Endothelial cell of umbilical vein (primary cell): ENCODE measurements at regions not wholly inside any gene's neighbourhood (a gene's known extent, or its start where the extent isn't known, plus 50 kb on each side); places are given as distances from the start of the nearest gene placed in this dataset.
A peak's percentile ranks its signal among the peaks of the same experiment; 100 is the strongest.

Source experiments
- BruUV-seq: library from RNA; stranded (reverse); fragments of 400-500 nt; replicated peaks from 2 replicates; lab custom pipeline; 2021; lab: Mats Ljungman, UMichigan
- CTCF ChIA-PET: fragments of 300-600, 350-600 bp; sonication (Branson Sonifier 250); formaldehyde crosslinking; loops from one replicate; lab custom pipeline; 2021; ENCODE audit warnings: antibody characterized with exemption, inconsistent platforms; lab: Charles Lee
- POLR2A ChIA-PET: fragments of 300-600, 350-600 bp; sonication (Branson Sonifier 250); formaldehyde crosslinking; loops from one replicate; lab custom pipeline; 2021; ENCODE audit warnings: antibody characterized with exemption, inconsistent platforms; lab: Charles Lee
- DNase-seq: peaks from one replicate; pipeline ENCODE4 v3.0.0-alpha.2; 2011; ENCODE audit warnings: low read depth, low spot score
- FAIRE-seq: peaks from 2 replicates; lab custom pipeline; 2011; peaks lifted over from hg19 to GRCh38; lab: Jason Lieb, UNC
- H2AFZ ChIP-seq: 2 replicates; pipeline ENCODE4 v1.6.0; 2012; ENCODE audit warnings: low read depth, low read length, control low read depth, inconsistent platforms
- H3K27ac ChIP-seq: 2 replicates; pipeline ENCODE4 v1.5.1; 2011; ENCODE audit warnings: low read depth, mild to moderate bottlenecking, control low read depth, low read length, moderate library complexity; ENCODE audit not compliant: insufficient read depth
- H3K27me3 ChIP-seq, 2 experiments: 2 replicates each; pipeline versions ENCODE4 v1.6.0 to v1.6.1; 2011; ENCODE audit warnings: low read length in 2 of 2, mixed read lengths in 1 of 2; ENCODE audit not compliant: control insufficient read depth in 2 of 2, insufficient read depth in 2 of 2
- H3K36me3 ChIP-seq, 2 experiments: 2 replicates in 1 of 2; 3 replicates in 1 of 2; pipeline ENCODE4 v1.5.1; 2011; ENCODE audit warnings: low read length in 2 of 2, mild to moderate bottlenecking in 1 of 2, moderate library complexity in 1 of 2; ENCODE audit not compliant: control insufficient read depth in 2 of 2, insufficient read depth in 2 of 2; ENCODE audit errors: extremely low read depth in 1 of 2
- H3K4me1 ChIP-seq: 3 replicates; pipeline ENCODE4 v1.5.1; 2011; ENCODE audit warnings: mild to moderate bottlenecking, low read length; ENCODE audit not compliant: control insufficient read depth, insufficient read depth; ENCODE audit errors: extremely low read depth
- H3K4me2 ChIP-seq: 2 replicates; pipeline ENCODE4 v1.6.1; 2011; ENCODE audit warnings: low read length, control low read depth, mixed read lengths; ENCODE audit not compliant: insufficient read depth
- H3K4me3 ChIP-seq, 3 experiments: fragments of 200-600 bp in 1 of 3; sonication (generic), shearing (Covaris generic) in 1 of 3; replicated peaks in 1 of 3; 2 replicates each; pipeline ENCODE4 v1.5.1; 2011 to 2016; ENCODE audit warnings: control low read depth in 3 of 3, low read length in 3 of 3, mild to moderate bottlenecking in 2 of 3, inconsistent platforms in 1 of 3, low read depth in 1 of 3, moderate library complexity in 1 of 3; ENCODE audit not compliant: insufficient read depth in 1 of 3
- H3K79me2 ChIP-seq: 2 replicates; pipeline ENCODE4 v1.6.0; 2012; ENCODE audit warnings: low read length, inconsistent platforms; ENCODE audit not compliant: control insufficient read depth, insufficient read depth
- H3K9ac ChIP-seq: replicated peaks from 2 replicates; pipeline ENCODE3; 2011; ENCODE audit warnings: low read length, control low read depth; ENCODE audit not compliant: insufficient read depth; ENCODE audit errors: extremely low read depth
- H3K9me1 ChIP-seq: replicated peaks from 3 replicates; pipeline ENCODE4 v1.6.0; 2011; ENCODE audit warnings: mild to moderate bottlenecking, low read length; ENCODE audit not compliant: control insufficient read depth, insufficient read depth; ENCODE audit errors: extremely low read depth
- H3K9me3 ChIP-seq: replicated peaks from 2 replicates; pipeline ENCODE4 v1.5.1; 2012; ENCODE audit warnings: low read length, inconsistent platforms; ENCODE audit not compliant: control insufficient read depth, insufficient read depth
- H4K20me1 ChIP-seq: replicated peaks from 2 replicates; pipeline ENCODE3; 2011; ENCODE audit warnings: mild to moderate bottlenecking, low read length; ENCODE audit not compliant: control insufficient read depth, insufficient read depth; ENCODE audit errors: extremely low read depth
- FOS ChIP-seq: IDR thresholded peaks from 2 replicates; pipeline ENCODE4 v1.6.1; 2011; ENCODE audit warnings: mild to moderate bottlenecking, low read length, moderate library complexity, borderline replicate concordance; ENCODE audit not compliant: insufficient read depth
- GATA2 ChIP-seq: IDR thresholded peaks from 2 replicates; pipeline ENCODE4 v1.7.0; 2011; ENCODE audit warnings: low read depth, mild to moderate bottlenecking, moderate library complexity, mixed read lengths, low read length; ENCODE audit not compliant: insufficient read length, insufficient read depth
- JUN ChIP-seq: IDR thresholded peaks from 2 replicates; pipeline ENCODE4 v1.6.1; 2011; ENCODE audit warnings: borderline replicate concordance, low read depth; ENCODE audit not compliant: insufficient read length, insufficient read depth
- MYC ChIP-seq: IDR thresholded peaks from one replicate; pipeline ENCODE4 v1.6.1; 2011; ENCODE audit warnings: mild to moderate bottlenecking, low read depth, low read length
- POLR2A ChIP-seq: IDR thresholded peaks from 2 replicates; pipeline ENCODE4 v1.6.1; 2012; ENCODE audit warnings: low read depth, mild to moderate bottlenecking, control low read depth, low read length
- POLR2AphosphoS5 ChIP-seq: IDR thresholded peaks from 2 replicates; pipeline ENCODE4 v1.6.1; 2012; ENCODE audit warnings: low read depth, mild to moderate bottlenecking, control low read depth, low read length, moderate library complexity; ENCODE audit not compliant: insufficient read depth
- dilution Hi-C: fragments of 300-500 bp; cut with MboI; formaldehyde crosslinking; loops from one replicate; pipeline ENCODE4 v1.15.0; 2019; ENCODE audit warnings: low sequenced_read_pairs; ENCODE audit not compliant: extremely low pct_ligation_motif_present
- intact Hi-C: fragments of 100-400 bp; cut with micrococcal nuclease; formaldehyde crosslinking; loops from one replicate; pipeline ENCODE4 v1.10.0; 2022
- TF ChIP-seq, protein P1 (sequence below): IDR thresholded peaks from 2 replicates; pipeline ENCODE4 v1.6.1; 2011; ENCODE audit not compliant: insufficient read depth, insufficient read length
- TF ChIP-seq, protein P2 (sequence below), 2 donors: IDR thresholded peaks; 1 replicate in 1 of 2; 2 replicates in 1 of 2; pipeline ENCODE4 v1.5.1; 2011; ENCODE audit warnings: low read length in 2 of 2, mild to moderate bottlenecking in 2 of 2, moderate library complexity in 2 of 2, control low read depth in 1 of 2, inconsistent platforms in 1 of 2, low read depth in 1 of 2; ENCODE audit not compliant: insufficient read depth in 1 of 2; ENCODE audit errors: extremely low read depth in 1 of 2

DNA sequence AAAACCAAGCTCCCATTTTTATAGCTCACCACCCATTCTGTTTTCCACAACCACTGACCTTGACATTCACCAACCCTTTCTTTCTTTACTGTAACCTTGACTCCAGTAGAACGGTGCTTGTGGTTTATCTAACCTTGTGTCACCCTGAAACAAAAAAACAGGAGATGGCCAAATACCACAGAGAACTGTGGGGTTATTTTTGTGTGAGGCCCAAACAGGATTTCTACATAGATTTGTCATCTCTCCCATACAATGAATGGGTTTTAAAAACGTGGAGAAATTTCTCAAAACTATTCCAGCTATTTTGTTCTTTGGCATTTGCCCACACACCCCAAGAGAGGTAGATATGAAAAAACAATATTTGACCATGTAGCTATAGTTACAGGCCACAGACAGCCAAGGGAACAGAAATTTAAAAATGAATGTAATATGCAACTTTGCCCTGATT is 231.3 kb upstream of the TANK start:
- Histone ChIP-seq H3K4me1 (no peaks in the 10 kb centered on the region), H3K79me2 (no peaks in the 10 kb centered on the region), H3K36me3 (no peaks in the 10 kb centered on the region), H3K4me2 (no peak overlapping the region), H3K9me1 (no peaks in the 10 kb centered on the region), H3K9me3 (no peaks in the 10 kb centered on the region), H2AFZ (no peak overlapping the region), H3K27me3 (no peaks in the 10 kb centered on the region), H3K9ac (no peak overlapping the region), H4K20me1 (no peaks in the 10 kb centered on the region), H3K27ac (no peak overlapping the region), H3K4me3 (no peak overlapping the region)
- ChIA-PET CTCF (interaction anchor here (0.9 to 1.4 kb wide), 2 partner anchors 10 to 33 kb away, joined by 3 to 4 read pairs; no protein-coding TSS in a partner anchor), POLR2A (no interaction called here)
- DNase-seq = peak; percentile 45
- intact Hi-C loops (no loop called here), dilution Hi-C loops (no loop called here)
- no peak for FAIRE-seq
- no peak for TF ChIP-seq FOS
- TF ChIP-seq, protein P1, sequence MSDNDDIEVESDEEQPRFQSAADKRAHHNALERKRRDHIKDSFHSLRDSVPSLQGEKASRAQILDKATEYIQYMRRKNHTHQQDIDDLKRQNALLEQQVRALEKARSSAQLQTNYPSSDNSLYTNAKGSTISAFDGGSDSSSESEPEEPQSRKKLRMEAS = no peak
- no peak for TF ChIP-seq POLR2A
- no peak for TF ChIP-seq MYC
- TF ChIP-seq POLR2AphosphoS5 = no peak
- TF ChIP-seq, protein P2, sequence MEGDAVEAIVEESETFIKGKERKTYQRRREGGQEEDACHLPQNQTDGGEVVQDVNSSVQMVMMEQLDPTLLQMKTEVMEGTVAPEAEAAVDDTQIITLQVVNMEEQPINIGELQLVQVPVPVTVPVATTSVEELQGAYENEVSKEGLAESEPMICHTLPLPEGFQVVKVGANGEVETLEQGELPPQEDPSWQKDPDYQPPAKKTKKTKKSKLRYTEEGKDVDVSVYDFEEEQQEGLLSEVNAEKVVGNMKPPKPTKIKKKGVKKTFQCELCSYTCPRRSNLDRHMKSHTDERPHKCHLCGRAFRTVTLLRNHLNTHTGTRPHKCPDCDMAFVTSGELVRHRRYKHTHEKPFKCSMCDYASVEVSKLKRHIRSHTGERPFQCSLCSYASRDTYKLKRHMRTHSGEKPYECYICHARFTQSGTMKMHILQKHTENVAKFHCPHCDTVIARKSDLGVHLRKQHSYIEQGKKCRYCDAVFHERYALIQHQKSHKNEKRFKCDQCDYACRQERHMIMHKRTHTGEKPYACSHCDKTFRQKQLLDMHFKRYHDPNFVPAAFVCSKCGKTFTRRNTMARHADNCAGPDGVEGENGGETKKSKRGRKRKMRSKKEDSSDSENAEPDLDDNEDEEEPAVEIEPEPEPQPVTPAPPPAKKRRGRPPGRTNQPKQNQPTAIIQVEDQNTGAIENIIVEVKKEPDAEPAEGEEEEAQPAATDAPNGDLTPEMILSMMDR (IDR thresholded peaks at IDR 0.05; ENCODE audit: extremely low read depth in 1 of 2, insufficient read depth in 1 of 2, low read depth in 1 of 2, low read length in 2 of 2) = no peak
- no peak for TF ChIP-seq JUN
- no peak for TF ChIP-seq GATA2
- no TSS peak for BruUV-seq
